GM13976 (cell line): ENCODE measurements at regions not wholly inside any gene's neighbourhood (a gene's known extent, or its start where the extent isn't known, plus 50 kb on each side); places are given as distances from the start of the nearest gene placed in this dataset.

Source experiments
- DNase-seq: peaks from one replicate; pipeline ENCODE4 v3.0.0; 2012; ENCODE audit warnings: low spot score
- CTCF ChIP-seq: IDR thresholded peaks from 2 replicates; pipeline ENCODE4 v1.5.1; 2012; ENCODE audit warnings: borderline replicate concordance, mild to moderate bottlenecking; ENCODE audit not compliant: insufficient read depth; ENCODE audit errors: extremely low read depth, missing control alignments, control extremely low read depth
- in situ Hi-C: fragments of 300-500 bp; cut with MboI; formaldehyde crosslinking; loops from one replicate; pipeline ENCODE4 v1.12.0; 2022; ENCODE audit warnings: low sequenced_read_pairs, mixed read lengths, inconsistent platforms; ENCODE audit not compliant: unreplicated experiment

GRCh38 chr2:103103678-103104077, 341.8 kb downstream of the TMEM182 start:
- in situ Hi-C loops, result no loop called here
- no peak for TF ChIP-seq CTCF
- DNase-seq, result no peak

GRCh38 chr2:103119352-103119751, 357.5 kb downstream of the TMEM182 start:
- TF ChIP-seq CTCF, result no peak
- in situ Hi-C loops, result no loop called here
- no peak for DNase-seq

GRCh38 chr2:103121106-103121505, 359.3 kb downstream of the TMEM182 start:
- no peak for DNase-seq
- no peak for TF ChIP-seq CTCF
- in situ Hi-C loops, result no loop called here

- DNase-seq, result no peak
- in situ Hi-C loops, result no loop called here
- TF ChIP-seq CTCF, result no peak
Observed at GRCh38 chr2:103123516-103123915, 361.7 kb downstream of the TMEM182 start.

GRCh38 chr2:103130857-103131256, 369.0 kb downstream of the TMEM182 start:
- in situ Hi-C loops, result no loop called here

GRCh38 chr2:103132536-103133217, 370.8 kb downstream of the TMEM182 start:
- DNase-seq, result no peak
- in situ Hi-C loops, result no loop called here

More at GRCh38 chr2:103130857-103131256, 369.0 kb downstream of the TMEM182 start:
- TF ChIP-seq CTCF, result no peak
- no peak for DNase-seq

More at GRCh38 chr2:103132536-103133217, 370.8 kb downstream of the TMEM182 start:
- TF ChIP-seq CTCF, result no peak
